ENCODE measurements at regions not wholly inside any gene's neighbourhood (a gene's known extent, or its start where the extent isn't known, plus 50 kb on each side); places are given as distances from the start of the nearest gene placed in this dataset.

DNA sequence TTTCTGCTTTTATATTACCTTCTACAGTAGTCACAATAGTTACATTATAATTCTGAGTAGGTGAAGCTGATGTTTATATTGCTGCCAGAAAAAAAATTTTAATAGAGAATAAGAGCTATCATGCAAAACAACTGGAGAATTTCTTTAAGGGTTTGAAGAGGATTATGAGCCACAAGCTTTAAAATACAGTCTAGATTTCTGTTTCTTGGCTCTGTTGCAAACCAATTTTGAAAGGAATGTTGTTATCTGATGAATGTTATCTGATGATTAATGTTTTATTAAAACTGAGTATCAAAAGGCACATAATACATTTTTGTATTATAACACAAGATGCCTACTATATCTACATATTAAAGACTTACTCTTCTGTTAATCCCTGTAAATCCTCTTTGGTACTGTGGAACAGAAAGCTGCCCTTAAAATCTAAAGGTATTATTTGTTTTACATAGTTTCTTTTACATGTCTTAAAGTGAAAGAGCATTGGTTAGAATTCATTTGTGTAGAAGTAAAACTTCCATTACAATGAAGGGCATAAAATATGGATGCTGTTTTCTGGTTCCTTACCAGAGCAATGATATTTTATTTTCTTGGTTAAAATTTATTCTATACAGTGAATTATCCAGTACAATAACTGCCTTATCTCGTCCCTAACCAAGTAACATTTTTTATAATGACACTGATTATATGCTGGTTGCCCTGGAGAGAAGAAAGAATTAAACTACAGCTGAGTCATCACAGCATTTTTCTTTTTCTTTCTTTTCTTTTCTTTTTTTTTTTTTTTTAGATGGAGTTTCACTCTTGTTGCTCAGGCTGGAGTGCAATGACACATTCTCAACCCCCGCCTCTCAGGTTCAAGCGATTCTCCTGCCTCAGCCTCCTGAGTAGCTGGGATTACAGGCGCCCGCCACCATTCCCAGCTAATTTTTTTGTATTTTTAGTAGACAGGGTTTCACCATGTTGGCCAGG is 205.7 kb downstream of the TANC2 start:
- DNase-seq = no peak

DNA sequence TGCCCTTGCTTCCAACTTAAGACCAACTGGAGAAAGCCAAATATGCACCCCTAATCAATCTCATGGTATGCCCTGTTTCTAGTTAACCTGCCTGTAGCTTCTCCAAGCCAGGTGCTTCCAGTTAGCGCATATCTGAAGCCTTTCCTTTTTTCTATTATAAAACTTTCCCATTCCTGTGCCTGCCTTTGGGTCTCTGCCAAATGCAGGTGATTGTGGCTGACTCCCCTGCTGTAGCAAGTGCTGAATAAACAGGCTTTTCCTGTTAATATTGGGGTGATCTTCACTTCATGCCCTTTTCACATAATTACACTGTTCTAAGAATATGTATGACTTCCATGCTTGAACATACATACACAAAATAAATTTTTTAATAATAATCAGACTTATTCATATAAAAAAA is 207.4 kb downstream of the TANC2 start:
- H3K27ac Mint-ChIP-seq = no peak overlapping the region
- H3K9me3 Mint-ChIP-seq = no peaks in the 10 kb centered on the region
- H3K4me3 Mint-ChIP-seq = no peak overlapping the region
- no peaks in the 10 kb centered on the region for H3K27me3 Mint-ChIP-seq
- no peaks in the 10 kb centered on the region for H3K4me1 Mint-ChIP-seq
- ATAC-seq (no peak), DNase-seq (no peak)

More for the DNA sequence above, 205.7 kb downstream of the TANC2 start:
- Mint-ChIP-seq H3K9me3 (no peaks in the 10 kb centered on the region), H3K27ac (no peak overlapping the region), H3K4me3 (no peak overlapping the region), H3K27me3 (no peaks in the 10 kb centered on the region), H3K4me1 (no peaks in the 10 kb centered on the region)
- no peak for ATAC-seq

DNA sequence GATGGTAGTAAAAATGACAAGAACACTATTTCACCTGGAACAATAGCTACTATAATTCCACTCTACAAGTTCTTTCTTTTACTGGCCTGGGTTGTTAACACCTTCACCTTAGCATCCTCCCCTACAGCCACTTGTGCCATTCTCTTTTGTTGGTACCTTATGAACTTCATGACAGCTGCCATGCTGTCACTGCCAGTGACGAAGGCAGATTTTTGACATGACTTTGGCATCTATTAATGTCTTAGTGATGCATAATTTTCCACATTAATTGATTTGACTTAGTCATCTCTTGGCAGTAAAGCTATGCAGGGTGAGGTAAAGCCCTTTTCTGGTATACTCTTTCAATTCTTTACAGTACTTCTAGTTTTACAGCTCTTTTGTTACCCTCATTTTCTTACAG is 207.9 kb downstream of the TANC2 start:
- H3K9me3 Mint-ChIP-seq = no peaks in the 10 kb centered on the region
- ATAC-seq (no peak), DNase-seq (no peak)
- no peak overlapping the region for H3K27ac Mint-ChIP-seq
- no peaks in the 10 kb centered on the region for H3K27me3 Mint-ChIP-seq
- H3K4me1 Mint-ChIP-seq = no peaks in the 10 kb centered on the region
- H3K4me3 Mint-ChIP-seq = no peak overlapping the region

DNA sequence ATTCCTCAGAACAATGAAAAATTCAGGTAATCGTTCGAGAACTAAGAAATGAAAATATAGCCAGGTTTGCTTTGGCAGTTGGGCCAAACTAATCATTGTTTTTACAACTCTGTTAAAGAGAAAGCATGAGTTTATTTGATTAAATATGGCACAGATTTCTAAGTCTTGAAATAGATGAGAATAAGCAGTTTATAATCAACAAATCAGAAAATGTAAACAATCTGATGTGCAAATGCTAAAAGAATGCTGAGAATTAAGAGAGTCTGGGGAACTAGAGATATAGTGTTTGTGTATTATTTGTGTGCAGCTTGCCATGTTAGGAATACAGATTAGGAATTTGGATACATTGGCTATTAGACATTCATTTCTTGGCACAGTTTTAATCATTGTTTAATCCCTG is 212.5 kb downstream of the TANC2 start:
- Mint-ChIP-seq H3K9me3 (peaks cover 8 to 12% of the 10 kb centered on the region in 2 donors), H3K4me1 (no peaks in the 10 kb centered on the region), H3K4me3 (no peak overlapping the region), H3K27me3 (no peaks in the 10 kb centered on the region), H3K27ac (no peak overlapping the region)
- no peak for DNase-seq
- no peak for ATAC-seq

DNA sequence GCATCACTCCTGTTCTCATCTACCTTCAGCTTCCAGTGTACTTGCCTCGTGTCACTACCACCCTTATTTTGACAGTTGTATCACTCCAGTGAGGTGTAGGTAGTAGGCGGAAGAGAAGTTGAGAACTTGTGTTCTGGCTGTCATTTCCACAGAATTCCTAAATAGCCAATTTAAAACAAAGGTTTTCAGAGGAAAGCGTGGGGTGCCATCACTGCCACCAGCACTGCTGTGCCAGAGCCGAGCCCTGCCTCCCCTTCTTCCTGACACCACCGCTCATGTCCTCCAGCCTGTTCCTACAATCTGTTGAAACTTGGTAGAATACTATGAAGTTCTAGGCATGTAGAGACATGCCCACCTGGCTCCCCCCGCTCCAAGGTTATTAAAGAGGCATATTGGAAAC is 215.8 kb downstream of the TANC2 start:
- DNase-seq = no peak
- Mint-ChIP-seq H3K9me3 (peaks cover 8 to 12% of the 10 kb centered on the region in 2 donors), H3K27ac (no peak overlapping the region), H3K27me3 (no peaks in the 10 kb centered on the region), H3K4me3 (no peak overlapping the region), H3K4me1 (no peaks in the 10 kb centered on the region)
- ATAC-seq = no peak

DNA sequence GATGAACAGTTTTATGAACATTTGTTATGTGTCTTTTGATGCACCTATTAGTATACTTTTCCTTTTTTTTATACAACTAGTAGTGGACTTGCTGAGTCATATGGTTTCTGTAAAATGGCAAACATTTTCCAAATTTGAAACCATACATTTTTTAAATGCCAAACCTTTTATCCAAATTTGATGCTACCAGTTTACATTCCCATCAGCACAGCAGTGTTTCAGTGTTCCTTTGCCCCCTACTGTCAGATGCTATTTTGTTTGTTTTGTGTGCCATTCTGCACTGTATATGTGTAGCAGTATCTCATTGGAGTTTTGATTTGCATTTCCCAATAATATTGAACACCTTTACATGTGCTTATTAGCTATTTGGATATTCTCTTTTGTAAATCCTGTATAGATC is 219.4 kb downstream of the TANC2 start:
- no peak overlapping the region for H3K27ac Mint-ChIP-seq
- H3K9me3 Mint-ChIP-seq = peaks cover 8 to 12% of the 10 kb centered on the region in 2 donors
- DNase-seq = no peak
- no peak for ATAC-seq
- H3K27me3 Mint-ChIP-seq = no peaks in the 10 kb centered on the region
- H3K4me3 Mint-ChIP-seq = no peak overlapping the region
- peaks cover 9% of the 10 kb centered on the region for H3K4me1 Mint-ChIP-seq

DNA sequence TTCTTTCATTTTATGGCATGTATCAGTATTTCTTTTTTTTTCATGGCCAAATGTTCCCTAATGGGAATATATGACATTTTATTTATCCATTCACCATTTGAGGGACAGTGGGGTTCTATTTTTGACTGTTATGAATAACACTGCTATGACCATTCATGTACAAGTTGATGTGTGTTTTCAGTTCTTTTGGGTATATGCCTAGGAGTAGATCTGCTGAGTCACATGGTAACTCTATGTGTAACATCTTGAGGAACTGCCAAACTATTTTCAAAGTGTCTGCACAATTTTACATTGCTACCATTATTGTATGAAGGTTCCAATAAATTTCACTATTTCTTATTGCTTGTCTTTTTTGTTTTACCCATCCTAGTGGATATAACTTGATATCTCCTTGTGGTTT is 223.0 kb downstream of the TANC2 start:
- Mint-ChIP-seq H3K4me1 (peaks cover 9% of the 10 kb centered on the region), H3K27ac (no peak overlapping the region), H3K4me3 (no peak overlapping the region), H3K9me3 (no peaks in the 10 kb centered on the region), H3K27me3 (no peaks in the 10 kb centered on the region)
- no peak for ATAC-seq
- no peak for DNase-seq

DNA sequence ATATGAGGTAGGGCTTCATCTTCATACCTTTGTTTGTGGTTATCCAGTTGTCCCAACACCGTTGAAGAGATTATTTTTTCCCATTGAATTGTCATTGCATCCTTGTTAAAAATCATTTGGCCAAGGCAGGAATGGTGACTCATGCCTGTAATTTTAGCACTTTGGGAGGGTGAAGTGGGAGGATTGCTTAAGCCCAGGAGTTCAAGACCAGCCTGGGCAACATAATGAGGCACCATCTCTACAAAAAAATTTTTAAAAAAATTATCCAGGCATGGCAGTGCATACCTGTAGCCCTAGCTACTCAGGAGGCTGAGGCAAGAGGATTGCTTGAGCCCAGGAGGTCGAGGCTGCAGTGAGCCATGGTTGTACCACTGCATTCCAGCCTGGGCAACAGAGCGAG is 223.9 kb downstream of the TANC2 start:
- ATAC-seq = no peak
- no peak for DNase-seq
- Mint-ChIP-seq H3K27me3 (no peaks in the 10 kb centered on the region), H3K4me1 (peaks cover 9% of the 10 kb centered on the region), H3K9me3 (no peaks in the 10 kb centered on the region), H3K27ac (no peak overlapping the region), H3K4me3 (no peak overlapping the region)

DNA sequence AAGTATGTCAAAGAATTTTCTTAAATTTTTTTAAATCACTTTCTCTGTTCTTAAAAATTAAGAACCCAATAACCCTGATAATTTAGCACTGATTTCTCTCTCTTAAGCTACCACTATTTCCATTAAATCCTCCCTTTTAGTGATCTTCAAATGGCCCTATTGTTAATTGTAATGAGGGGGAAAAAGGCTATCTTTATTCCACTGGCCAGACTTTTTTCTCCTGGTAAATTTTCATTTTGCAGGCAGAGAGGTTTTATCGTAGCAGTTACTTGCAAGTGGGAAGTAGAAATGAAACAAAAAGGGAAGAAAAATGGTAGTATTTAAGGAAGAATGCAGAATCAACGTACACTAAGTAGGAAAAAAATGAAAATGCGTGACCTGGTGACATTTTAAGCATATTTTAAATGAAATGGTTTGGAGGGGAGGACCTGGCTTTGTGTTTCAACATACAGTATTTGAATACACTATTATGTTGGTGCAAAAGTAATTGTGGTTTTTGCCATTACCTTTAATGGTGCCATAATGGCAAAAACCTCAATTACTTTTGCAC is 224.9 kb downstream of the TANC2 start:
- no peak overlapping the region for H3K27ac Mint-ChIP-seq
- no peak for ATAC-seq
- no peak for DNase-seq
- H3K9me3 Mint-ChIP-seq = no peaks in the 10 kb centered on the region
- no peaks in the 10 kb centered on the region for H3K27me3 Mint-ChIP-seq
- H3K4me3 Mint-ChIP-seq = no peak overlapping the region
- H3K4me1 Mint-ChIP-seq = peaks cover 9% of the 10 kb centered on the region

DNA sequence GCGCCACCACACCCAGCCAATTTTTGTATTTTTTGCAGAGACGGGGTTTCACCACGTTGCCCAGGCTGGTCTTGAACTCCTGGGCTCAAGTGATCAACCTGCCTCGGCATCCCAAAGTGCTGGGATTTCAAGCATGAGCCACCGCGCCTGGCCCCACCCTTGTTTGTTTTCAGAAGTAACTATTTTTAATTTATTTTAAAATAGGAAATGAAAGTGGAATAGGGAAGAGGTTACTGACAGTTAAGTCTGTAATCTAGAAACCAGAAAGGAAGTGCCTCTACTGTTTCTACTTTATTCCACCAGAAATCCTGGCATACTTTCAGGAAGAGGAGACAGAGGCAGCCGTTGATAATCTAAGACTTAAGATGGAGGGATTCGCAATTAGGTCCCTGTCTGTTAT is 225.6 kb downstream of the TANC2 start:
- Mint-ChIP-seq H3K9me3 (no peaks in the 10 kb centered on the region), H3K4me3 (no peak overlapping the region), H3K4me1 (peaks cover 9% of the 10 kb centered on the region), H3K27me3 (no peaks in the 10 kb centered on the region), H3K27ac (no peak overlapping the region)
- no peak for ATAC-seq
- DNase-seq = no peak

DNA sequence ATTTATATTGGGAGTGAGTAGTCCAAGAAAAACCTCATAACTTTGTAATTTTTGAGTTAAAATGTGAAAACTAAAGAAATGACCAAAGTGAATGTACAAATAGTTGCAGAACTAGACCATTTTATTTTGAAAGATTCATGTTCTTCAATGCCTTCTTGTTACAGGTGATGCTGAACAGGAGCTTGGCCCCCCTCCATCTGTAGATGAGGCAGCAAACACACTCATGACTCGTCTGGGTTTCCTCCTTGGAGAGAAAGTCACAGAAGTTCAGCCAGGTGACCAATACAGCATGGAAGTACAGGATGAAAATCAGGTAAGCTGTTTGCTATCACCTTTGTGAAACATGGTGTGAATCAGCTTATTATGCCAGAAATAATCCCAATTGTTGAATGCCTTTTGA is 227.8 kb downstream of the TANC2 start:
- H3K27ac Mint-ChIP-seq = no peak overlapping the region
- no peaks in the 10 kb centered on the region for H3K4me1 Mint-ChIP-seq
- H3K9me3 Mint-ChIP-seq = no peaks in the 10 kb centered on the region
- no peaks in the 10 kb centered on the region for H3K27me3 Mint-ChIP-seq
- H3K4me3 Mint-ChIP-seq = no peak overlapping the region
- ATAC-seq (no peak), DNase-seq (no peak)

DNA sequence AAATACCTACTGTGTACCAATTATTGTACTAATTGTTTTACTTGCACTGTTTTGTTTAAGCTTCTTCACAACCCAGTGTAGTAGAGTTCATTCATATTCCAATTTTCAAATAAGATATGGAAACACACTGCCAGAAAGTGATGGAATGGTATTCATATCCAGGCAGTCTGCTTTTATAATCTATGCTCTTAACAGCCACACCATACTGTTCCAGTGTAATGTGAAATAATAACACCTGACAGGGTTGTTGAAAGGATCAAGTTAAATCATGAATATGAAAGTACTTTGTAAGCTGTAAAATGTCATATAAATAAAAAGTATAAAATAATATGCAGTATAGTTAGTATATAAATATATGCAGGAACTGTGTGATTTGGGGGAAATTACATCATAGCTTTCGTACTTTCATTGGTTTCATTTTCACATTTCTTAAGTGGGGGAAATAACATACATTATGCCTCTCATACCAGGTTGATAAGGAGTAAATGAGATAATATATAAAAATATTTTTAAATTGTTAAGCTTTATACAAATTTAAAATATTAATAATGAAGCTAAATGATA is 230.8 kb downstream of the TANC2 start:
- Mint-ChIP-seq H3K9me3 (no peaks in the 10 kb centered on the region), H3K27ac (peak overlapping the region; percentile 82 to 83), H3K27me3 (no peaks in the 10 kb centered on the region), H3K4me3 (peak overlapping the region in 1 of 2 donors; percentile 57), H3K4me1 (no peaks in the 10 kb centered on the region)
- no peak for DNase-seq
- no peak for ATAC-seq

DNA sequence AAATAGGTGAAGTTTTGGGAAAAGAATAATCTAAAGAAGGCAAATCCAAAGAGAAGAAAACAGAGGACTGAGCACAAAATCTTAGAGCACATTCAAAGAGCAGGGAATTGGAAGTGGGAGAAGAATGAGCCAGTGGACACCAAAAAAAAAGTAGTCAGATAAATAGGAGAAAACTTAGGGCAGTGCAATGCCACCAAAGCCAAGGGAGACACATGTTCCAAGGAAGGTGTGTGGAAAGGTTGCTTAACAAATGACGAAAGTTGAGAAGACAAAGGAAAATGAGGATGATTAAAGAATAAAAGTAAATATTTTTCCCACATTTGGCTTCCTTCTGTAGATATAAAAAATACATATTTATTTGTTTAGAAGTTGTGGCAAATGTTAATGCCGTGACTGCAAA is 237.6 kb downstream of the TANC2 start:
- H3K27ac Mint-ChIP-seq = no peak overlapping the region
- H3K4me1 Mint-ChIP-seq = no peaks in the 10 kb centered on the region
- H3K4me3 Mint-ChIP-seq = no peak overlapping the region
- H3K9me3 Mint-ChIP-seq = peaks cover 6 to 8% of the 10 kb centered on the region in 2 donors
- H3K27me3 Mint-ChIP-seq = no peaks in the 10 kb centered on the region
- DNase-seq (no peak), ATAC-seq (no peak)

DNA sequence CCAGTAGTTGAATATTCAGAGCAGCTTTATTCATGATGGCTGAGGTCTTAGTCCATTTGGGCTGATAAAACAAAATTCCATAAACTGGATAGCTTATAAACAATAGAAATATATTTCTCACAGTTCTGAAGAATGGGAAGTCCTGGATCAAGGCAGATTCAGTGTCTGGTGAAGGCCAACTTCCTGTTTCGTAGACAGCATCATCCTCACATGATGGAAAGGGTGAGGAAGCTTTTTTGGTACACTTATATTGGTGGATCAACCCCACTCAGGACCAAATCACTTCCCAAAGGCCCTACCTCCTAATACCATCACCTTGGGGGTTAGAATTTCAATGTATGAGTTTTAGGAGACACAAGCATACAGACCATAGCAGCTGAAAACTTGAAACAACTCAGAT is 224.2 kb downstream of the CYB561 start:
- no peak for ATAC-seq
- no peaks in the 10 kb centered on the region for H3K9me3 Mint-ChIP-seq

DNA sequence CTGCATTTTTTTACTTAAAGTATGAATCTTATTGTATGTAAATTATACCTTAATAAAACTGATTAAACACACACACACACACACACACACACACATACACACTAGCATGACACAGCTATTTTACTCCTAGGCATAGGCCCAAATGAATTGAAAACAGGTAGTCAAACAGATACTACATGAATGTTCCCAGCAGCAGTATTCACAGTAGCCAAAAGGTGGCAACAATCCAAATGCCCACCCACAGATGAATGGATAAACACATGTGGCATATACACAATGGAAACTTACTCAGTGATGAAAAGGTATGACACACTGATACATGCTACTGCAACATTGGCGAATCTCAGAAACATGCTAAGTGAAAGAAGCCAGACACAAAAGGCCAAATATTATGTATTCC is 223.5 kb downstream of the CYB561 start:
- peak; percentile 49 for ATAC-seq
- Mint-ChIP-seq H3K4me1 (no peaks in the 10 kb centered on the region), H3K27ac (no peak overlapping the region), H3K9me3 (no peaks in the 10 kb centered on the region), H3K27me3 (no peaks in the 10 kb centered on the region), H3K4me3 (no peak overlapping the region)
- peak in 1 of 2 donors; percentile 15 for DNase-seq

More for the DNA sequence above, 224.2 kb downstream of the CYB561 start:
- Mint-ChIP-seq H3K4me1 (no peaks in the 10 kb centered on the region), H3K27me3 (no peaks in the 10 kb centered on the region), H3K27ac (no peak overlapping the region), H3K4me3 (no peak overlapping the region)
- DNase-seq = no peak

DNA sequence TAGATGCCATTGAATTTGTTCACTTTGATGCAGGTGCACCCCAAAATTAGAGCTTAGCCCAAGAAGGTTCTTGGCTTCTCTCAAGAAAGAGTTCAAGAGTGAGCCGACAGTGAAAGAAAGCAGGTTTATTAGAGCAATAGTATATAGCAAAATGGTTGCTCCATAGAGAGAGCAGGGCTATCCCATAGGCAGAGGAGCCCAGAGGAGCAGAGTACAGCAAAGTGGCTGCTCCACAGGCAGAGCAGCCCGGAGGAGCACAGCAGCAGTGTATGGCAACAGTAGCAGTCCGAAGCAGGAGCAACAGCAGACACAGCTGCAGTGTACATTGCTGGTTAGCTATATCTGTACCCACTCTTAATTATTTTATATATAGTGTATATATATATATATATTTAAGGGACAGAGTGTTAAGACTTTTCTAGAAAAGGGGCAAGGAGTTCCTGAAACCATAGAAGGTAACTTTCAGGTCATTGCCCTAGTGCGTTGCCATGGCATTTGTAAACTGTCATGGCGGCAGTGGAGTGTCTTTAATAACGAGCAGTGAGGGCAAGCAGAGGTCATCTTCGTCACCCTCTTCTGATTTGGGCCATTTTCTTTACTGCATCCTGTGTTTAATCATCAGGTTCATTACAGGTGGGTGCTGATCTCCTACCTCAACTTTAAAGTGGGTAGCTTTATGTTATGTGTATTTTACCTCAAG is 222.7 kb downstream of the CYB561 start:
- H3K4me1 Mint-ChIP-seq = no peaks in the 10 kb centered on the region
- H3K9me3 Mint-ChIP-seq = peaks cover 0 to 3% of the 10 kb centered on the region in 2 donors
- H3K27ac Mint-ChIP-seq = no peak overlapping the region
- no peak for DNase-seq
- H3K4me3 Mint-ChIP-seq = no peak overlapping the region
- H3K27me3 Mint-ChIP-seq = no peaks in the 10 kb centered on the region
- no peak for ATAC-seq
